GM06990 (cell line): ENCODE measurements at regions not wholly inside any gene's neighbourhood (a gene's known extent, or its start where the extent isn't known, plus 50 kb on each side); places are given as distances from the start of the nearest gene placed in this dataset.

Experiments used
- DNase-seq: peaks from one replicate; pipeline ENCODE4 v3.0.0-alpha.2; 2011; ENCODE audit not compliant: insufficient read length; ENCODE audit errors: extremely low read depth
- H3K27me3 ChIP-seq: replicated peaks from 2 replicates; pipeline ENCODE4 v1.6.0; 2011; ENCODE audit warnings: low read length; ENCODE audit not compliant: control insufficient read depth, insufficient read depth
- H3K36me3 ChIP-seq: 2 replicates; pipeline ENCODE4 v1.5.1; 2011; ENCODE audit warnings: low read length; ENCODE audit not compliant: control insufficient read depth, insufficient read depth
- H3K4me3 ChIP-seq: replicated peaks from 2 replicates; pipeline ENCODE4 v1.5.1; 2011; ENCODE audit warnings: low read depth, mild to moderate bottlenecking, control low read depth, low read length
- CTCF ChIP-seq: IDR thresholded peaks from 2 replicates; pipeline ENCODE4 v1.5.1; 2011; ENCODE audit warnings: low read length, control low read depth, mild to moderate bottlenecking, inconsistent platforms; ENCODE audit not compliant: insufficient read depth, poor library complexity, severe bottlenecking

- Histone ChIP-seq H3K27me3 (no peaks in the 10 kb centered on the region), H3K4me3 (no peak overlapping the region), H3K36me3 (no peaks in the 10 kb centered on the region)
- no peak for TF ChIP-seq CTCF
- no peak for DNase-seq
These were observed 430.0 kb downstream of the SLC4A3 start for GRCh38 chr2:220057391-220057790.

- Histone ChIP-seq H3K4me3 (no peak overlapping the region), H3K36me3 (no peaks in the 10 kb centered on the region), H3K27me3 (no peaks in the 10 kb centered on the region)
- TF ChIP-seq CTCF, result no peak
- no peak for DNase-seq
These were observed 430.5 kb downstream of the SLC4A3 start for GRCh38 chr2:220057916-220058315.

- Histone ChIP-seq H3K27me3 (no peaks in the 10 kb centered on the region), H3K36me3 (no peaks in the 10 kb centered on the region), H3K4me3 (no peak overlapping the region)
- TF ChIP-seq CTCF, result no peak
- DNase-seq, result no peak
These were observed 436.9 kb downstream of the SLC4A3 start for GRCh38 chr2:220064111-220065030.

- no peak for DNase-seq
- no peaks in the 10 kb centered on the region for H3K27me3 ChIP-seq
- no peaks in the 10 kb centered on the region for H3K36me3 ChIP-seq
- TF ChIP-seq CTCF, result no peak
- no peak overlapping the region for H3K4me3 ChIP-seq
These were observed 438.2 kb downstream of the SLC4A3 start for GRCh38 chr2:220065581-220065980.

- Histone ChIP-seq H3K27me3 (no peaks in the 10 kb centered on the region), H3K36me3 (no peaks in the 10 kb centered on the region), H3K4me3 (no peak overlapping the region)
- no peak for DNase-seq
- TF ChIP-seq CTCF, result no peak
These were observed 441.4 kb downstream of the SLC4A3 start for GRCh38 chr2:220068846-220069245.
